GM23338 (cell line): ENCODE measurements at regions not wholly inside any gene's neighbourhood (a gene's known extent, or its start where the extent isn't known, plus 50 kb on each side); places are given as distances from the start of the nearest gene placed in this dataset.

Experiments
- ATAC-seq: fragments of 200-7000 bp; cut with Tn5 transposase; 3 replicates; pipeline ENCODE4 v1.9.1; 2020
- DNase-seq: peaks from one replicate; pipeline ENCODE4 v3.0.0-alpha.2; 2015; ENCODE audit warnings: low spot score
- H2AFZ ChIP-seq: fragments of 200-600 bp; sonication (generic); 2 replicates; pipeline ENCODE4 v1.8.0; 2016; ENCODE audit warnings: antibody characterized with exemption, mild to moderate bottlenecking, moderate library complexity
- H3F3A ChIP-seq: fragments of 200-600 bp; sonication (generic); replicated peaks from 2 replicates; pipeline ENCODE4 v1.8.0; 2017; ENCODE audit warnings: antibody characterized with exemption, mixed run types, low read depth
- H3K27ac ChIP-seq: fragments of 200-600 bp; sonication (generic); 2 replicates; pipeline ENCODE4 v1.6.1; 2016; ENCODE audit warnings: low read depth
- H3K27me3 ChIP-seq: fragments of 200-600 bp; sonication (generic); 2 replicates; pipeline ENCODE4 v1.8.0; 2016; ENCODE audit warnings: mild to moderate bottlenecking, mixed run types, moderate library complexity; ENCODE audit not compliant: insufficient read depth
- H3K36me3 ChIP-seq: fragments of 200-600 bp; sonication (generic); 2 replicates; pipeline ENCODE4 v1.8.0; 2016; ENCODE audit warnings: mild to moderate bottlenecking; ENCODE audit not compliant: insufficient read depth
- H3K4me1 ChIP-seq: fragments of 200-600 bp; sonication (generic); 2 replicates; pipeline ENCODE4 v1.8.0; 2016; ENCODE audit warnings: mild to moderate bottlenecking, moderate library complexity; ENCODE audit not compliant: insufficient read depth
- H3K4me2 ChIP-seq: fragments of 200-600 bp; sonication (generic); 2 replicates; pipeline ENCODE4 v1.7.1; 2017; ENCODE audit warnings: mixed run types
- H3K4me3 ChIP-seq: fragments of 200-600 bp; sonication (generic); 2 replicates; pipeline ENCODE4 v1.6.1; 2016; ENCODE audit warnings: mixed run types
- H3K79me2 ChIP-seq: fragments of 200-600 bp; sonication (generic); replicated peaks from 2 replicates; pipeline ENCODE4 v1.8.0; 2017; ENCODE audit warnings: mild to moderate bottlenecking; ENCODE audit not compliant: insufficient read depth
- H3K9me2 ChIP-seq: fragments of 200-600 bp; sonication (generic); 2 replicates; pipeline ENCODE4 v1.8.0; 2017; ENCODE audit not compliant: insufficient read depth
- H4K20me1 ChIP-seq: fragments of 200-600 bp; sonication (generic); replicated peaks from 2 replicates; pipeline ENCODE4 v1.8.0; 2017; ENCODE audit warnings: mild to moderate bottlenecking; ENCODE audit not compliant: insufficient read depth
- H3K27ac Mint-ChIP-seq: 2 replicates; pipeline ENCODE4 v1.8.0; 2020; ENCODE audit warnings: inconsistent platforms, mild to moderate bottlenecking, moderate library complexity, mixed read lengths
- H3K27me3 Mint-ChIP-seq: 3 replicates; pipeline ENCODE4 v1.8.0; 2022; ENCODE audit warnings: low read depth, mild to moderate bottlenecking, moderate library complexity, mixed read lengths, inconsistent platforms; ENCODE audit not compliant: insufficient read depth, poor library complexity
- H3K36me3 Mint-ChIP-seq: 3 replicates; pipeline ENCODE4 v1.8.0; 2021; ENCODE audit warnings: low read depth, mild to moderate bottlenecking, inconsistent platforms, moderate library complexity, mixed read lengths
- H3K4me1 Mint-ChIP-seq: 3 replicates; pipeline ENCODE4 v1.8.0; 2020; ENCODE audit warnings: mild to moderate bottlenecking, inconsistent platforms, mixed read lengths
- H3K4me3 Mint-ChIP-seq: 3 replicates; pipeline ENCODE4 v1.8.0; 2021; ENCODE audit warnings: moderate library complexity, mild to moderate bottlenecking, inconsistent platforms, mixed read lengths
- H3K9me3 Mint-ChIP-seq: 3 replicates; pipeline ENCODE4 v1.8.0; 2020; ENCODE audit warnings: moderate library complexity, mild to moderate bottlenecking, inconsistent platforms, mixed read lengths
- CREB1 ChIP-seq: fragments of 250-450 bp; sonication (Bioruptor Pico); IDR thresholded peaks from 2 replicates; pipeline ENCODE4 v1.5.0; 2020; ENCODE audit warnings: low read depth, mild to moderate bottlenecking, moderate library complexity
- CTCF ChIP-seq, 2 experiments: fragments of 200-600 bp in 1 of 2; sonication (generic) in 1 of 2; conservative IDR thresholded peaks; 2 replicates each; pipeline versions ENCODE4 v1.5.1 to v1.6.1; 2016 to 2017; ENCODE audit warnings: antibody characterized with exemption in 2 of 2, low read depth in 2 of 2, mild to moderate bottlenecking in 2 of 2, moderate library complexity in 1 of 2
- JUNB ChIP-seq: IDR thresholded peaks from one replicate; pipeline ENCODE4 v1.6.1; 2016; ENCODE audit warnings: antibody characterized with exemption; ENCODE audit not compliant: unreplicated experiment
- NANOG ChIP-seq: IDR thresholded peaks from 2 replicates; pipeline ENCODE4 v1.6.1; 2016; ENCODE audit warnings: antibody characterized with exemption, borderline replicate concordance
- POLR2AphosphoS5 ChIP-seq: IDR thresholded peaks from 2 replicates; pipeline ENCODE4 v1.6.1; 2016; ENCODE audit warnings: antibody characterized with exemption, low read depth
- REST ChIP-seq: IDR thresholded peaks from one replicate; pipeline ENCODE4 v1.6.1; 2018; ENCODE audit warnings: antibody characterized with exemption; ENCODE audit not compliant: unreplicated experiment
- ZNF114 ChIP-seq: fragments of 250-450 bp; sonication (Bioruptor Pico); IDR thresholded peaks from 2 replicates; pipeline ENCODE4 v1.5.0; 2020; ENCODE audit warnings: mild to moderate bottlenecking, moderate library complexity
- ZNF331 ChIP-seq: fragments of 250-450 bp; sonication (Bioruptor Pico); IDR thresholded peaks from 2 replicates; pipeline ENCODE4 v1.5.0; 2020; ENCODE audit warnings: low read depth, mild to moderate bottlenecking, moderate library complexity
- TF ChIP-seq, protein P1 (sequence below): IDR thresholded peaks from 2 replicates; pipeline ENCODE4 v1.6.1; 2016; ENCODE audit warnings: antibody characterized with exemption

- H2AFZ ChIP-seq = no peak overlapping the region
- DNase-seq (no peak), ATAC-seq (peak; percentile 59; the same call in 2 of the 3 replicates)
- no peak for TF ChIP-seq JUNB
- TF ChIP-seq POLR2AphosphoS5 = peak; percentile 40; the same call in 1 of the 2 replicates
- no peaks in the 10 kb centered on the region for H3K27me3 ChIP-seq
- Mint-ChIP-seq H3K4me3 (no peak overlapping the region), H3K27me3 (peaks cover 2% of the 10 kb centered on the region), H3K4me1 (no peaks in the 10 kb centered on the region), H3K9me3 (no peaks in the 10 kb centered on the region), H3K27ac (no peak overlapping the region), H3K36me3 (no peaks in the 10 kb centered on the region)
- no peaks in the 10 kb centered on the region for H3F3A ChIP-seq
- H3K79me2 ChIP-seq = no peaks in the 10 kb centered on the region
- H3K4me1 ChIP-seq = no peaks in the 10 kb centered on the region; the same call in 1 of the 2 replicates
- H3K27ac ChIP-seq = no peak overlapping the region
- peaks cover 10% of the 10 kb centered on the region for H3K9me2 ChIP-seq
- H3K36me3 ChIP-seq = no peaks in the 10 kb centered on the region
- H3K4me3 ChIP-seq = no peak overlapping the region
- no peak overlapping the region for H3K4me2 ChIP-seq
- no peaks in the 10 kb centered on the region for H4K20me1 ChIP-seq
Observed at GRCh38 chr12:68506619-68507018, 104.1 kb upstream of the RAP1B start.

GRCh38 chr12:68507657-68508056 lies 103.0 kb upstream of the RAP1B start:
- no peaks in the 10 kb centered on the region for H3K79me2 ChIP-seq
- no peak overlapping the region for H3K4me3 Mint-ChIP-seq

DNA sequence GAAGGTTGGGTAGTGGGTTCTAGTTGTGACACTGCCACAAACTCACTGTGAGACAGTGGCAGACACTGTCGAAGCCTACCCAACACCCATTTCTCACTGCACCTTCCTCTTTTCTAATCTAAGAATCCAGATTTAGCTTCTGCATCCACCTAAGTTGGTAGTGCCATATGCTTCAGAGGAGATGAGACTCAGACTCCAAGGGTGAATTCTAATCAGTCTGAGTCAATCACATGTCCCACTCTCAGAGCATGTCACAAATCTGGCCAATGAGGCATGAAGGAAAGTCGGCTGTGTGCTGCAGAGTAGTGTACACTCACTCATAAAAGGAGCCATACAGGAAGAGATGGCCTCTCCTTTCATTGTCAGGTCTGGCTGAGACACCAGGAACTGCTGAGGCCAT lies 102.1 kb upstream of the RAP1B start:
- H3K36me3 ChIP-seq = no peaks in the 10 kb centered on the region
- H3K9me2 ChIP-seq = peaks cover 10% of the 10 kb centered on the region
- no peak overlapping the region for H2AFZ ChIP-seq
- H3K9me3 Mint-ChIP-seq = no peaks in the 10 kb centered on the region; the same call in 2 of the 3 replicates
- H3K4me3 Mint-ChIP-seq = no peak overlapping the region
- DNase-seq (no peak), ATAC-seq (no peak)
- no peaks in the 10 kb centered on the region for H3K4me1 Mint-ChIP-seq
- H3F3A ChIP-seq = no peaks in the 10 kb centered on the region
- no peaks in the 10 kb centered on the region for H3K4me1 ChIP-seq
- H3K27ac ChIP-seq = no peak overlapping the region
- H3K27ac Mint-ChIP-seq = no peak overlapping the region
- H3K27me3 ChIP-seq = no peaks in the 10 kb centered on the region
- no peaks in the 10 kb centered on the region for H3K36me3 Mint-ChIP-seq
- no peak overlapping the region for H3K4me3 ChIP-seq
- no peaks in the 10 kb centered on the region for H3K79me2 ChIP-seq
- H4K20me1 ChIP-seq = no peaks in the 10 kb centered on the region
- no peaks in the 10 kb centered on the region for H3K27me3 Mint-ChIP-seq
- no peak overlapping the region for H3K4me2 ChIP-seq
- TF ChIP-seq REST (no peak), NANOG (no peak), ZNF331 (CRISPR knock-in tag) (no peak), CREB1 (CRISPR knock-in tag) (no peak), ZNF114 (CRISPR knock-in tag) (no peak)

More at GRCh38 chr12:68507657-68508056, 103.0 kb upstream of the RAP1B start:
- ATAC-seq = no peak
- no peaks in the 10 kb centered on the region for H3K4me1 Mint-ChIP-seq
- no peaks in the 10 kb centered on the region for H4K20me1 ChIP-seq
- H3K9me3 Mint-ChIP-seq = no peaks in the 10 kb centered on the region
- H3K4me1 ChIP-seq = no peaks in the 10 kb centered on the region
- peaks cover 2% of the 10 kb centered on the region for H3K27me3 Mint-ChIP-seq
- H3K9me2 ChIP-seq = peaks cover 10% of the 10 kb centered on the region
- H3K27me3 ChIP-seq = no peaks in the 10 kb centered on the region
- TF ChIP-seq, protein P1, sequence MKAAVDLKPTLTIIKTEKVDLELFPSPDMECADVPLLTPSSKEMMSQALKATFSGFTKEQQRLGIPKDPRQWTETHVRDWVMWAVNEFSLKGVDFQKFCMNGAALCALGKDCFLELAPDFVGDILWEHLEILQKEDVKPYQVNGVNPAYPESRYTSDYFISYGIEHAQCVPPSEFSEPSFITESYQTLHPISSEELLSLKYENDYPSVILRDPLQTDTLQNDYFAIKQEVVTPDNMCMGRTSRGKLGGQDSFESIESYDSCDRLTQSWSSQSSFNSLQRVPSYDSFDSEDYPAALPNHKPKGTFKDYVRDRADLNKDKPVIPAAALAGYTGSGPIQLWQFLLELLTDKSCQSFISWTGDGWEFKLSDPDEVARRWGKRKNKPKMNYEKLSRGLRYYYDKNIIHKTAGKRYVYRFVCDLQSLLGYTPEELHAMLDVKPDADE = no peak
- no peak for TF ChIP-seq CTCF (conservative IDR thresholded peaks at IDR 0.05; ENCODE audit: low read depth in 2 of 2)
- no peak overlapping the region for H2AFZ ChIP-seq
- no peak for DNase-seq
- no peak overlapping the region for H3K4me2 ChIP-seq
- H3K36me3 ChIP-seq = no peaks in the 10 kb centered on the region
- no peak overlapping the region for H3K27ac ChIP-seq
- no peak overlapping the region for H3K27ac Mint-ChIP-seq
- no peaks in the 10 kb centered on the region for H3F3A ChIP-seq
- H3K4me3 ChIP-seq = no peak overlapping the region
- no peaks in the 10 kb centered on the region for H3K36me3 Mint-ChIP-seq
